AG08396 (cell line): ENCODE measurements at regions not wholly inside any gene's neighbourhood (a gene's known extent, or its start where the extent isn't known, plus 50 kb on each side); places are given as distances from the start of the nearest gene placed in this dataset.

ENCODE experiments used
- DNase-seq: peaks from one replicate; pipeline ENCODE4 v3.0.0; 2012; ENCODE audit warnings: low spot score, mixed read lengths

GRCh38 chr3:41041899-41042298, 157.4 kb upstream of the CTNNB1 start:
- no peak for DNase-seq

GRCh38 chr3:41044523-41044922, 154.8 kb upstream of the CTNNB1 start:
- no peak for DNase-seq

GRCh38 chr3:41045491-41045890, 153.8 kb upstream of the CTNNB1 start:
- no peak for DNase-seq

- no peak for DNase-seq
These were observed 149.2 kb upstream of the CTNNB1 start for GRCh38 chr3:41050144-41050543.

- no peak for DNase-seq
These were observed 146.1 kb upstream of the CTNNB1 start for GRCh38 chr3:41053220-41053619.

- DNase-seq: no peak
These were observed 139.2 kb upstream of the CTNNB1 start for GRCh38 chr3:41060106-41060505.

- DNase-seq: no peak
These were observed 135.2 kb upstream of the CTNNB1 start for GRCh38 chr3:41064070-41064469.

GRCh38 chr3:41064526-41064925, 134.8 kb upstream of the CTNNB1 start:
- no peak for DNase-seq

GRCh38 chr3:41065340-41065739, 134.0 kb upstream of the CTNNB1 start:
- DNase-seq: no peak

GRCh38 chr3:41073190-41073589, 126.1 kb upstream of the CTNNB1 start:
- DNase-seq: no peak

- DNase-seq: no peak
These were observed 123.3 kb upstream of the CTNNB1 start for GRCh38 chr3:41075975-41076374.

GRCh38 chr3:41076399-41076798, 122.9 kb upstream of the CTNNB1 start:
- DNase-seq: no peak

- no peak for DNase-seq
These were observed 119.2 kb upstream of the CTNNB1 start for GRCh38 chr3:41080141-41080540.

GRCh38 chr3:41088882-41089281, 110.4 kb upstream of the CTNNB1 start:
- no peak for DNase-seq

- DNase-seq: no peak
These were observed 109.7 kb upstream of the CTNNB1 start for GRCh38 chr3:41089566-41089965.

GRCh38 chr3:41092844-41093243, 106.5 kb upstream of the CTNNB1 start:
- no peak for DNase-seq

GRCh38 chr3:41093476-41093875, 105.8 kb upstream of the CTNNB1 start:
- no peak for DNase-seq

GRCh38 chr3:41094351-41094750, 105.0 kb upstream of the CTNNB1 start:
- DNase-seq: no peak

GRCh38 chr3:41095702-41096101, 103.6 kb upstream of the CTNNB1 start:
- DNase-seq: no peak

GRCh38 chr3:41097896-41098496, 101.3 kb upstream of the CTNNB1 start:
- no peak for DNase-seq

GRCh38 chr3:41101231-41101630, 98.1 kb upstream of the CTNNB1 start:
- DNase-seq: no peak

- no peak for DNase-seq
These were observed 97.2 kb upstream of the CTNNB1 start for GRCh38 chr3:41102053-41102556.

- DNase-seq: no peak
These were observed 96.6 kb upstream of the CTNNB1 start for GRCh38 chr3:41102750-41103149.

- no peak for DNase-seq
These were observed 96.1 kb upstream of the CTNNB1 start for GRCh38 chr3:41103200-41103599.

- DNase-seq: no peak
These were observed 95.2 kb upstream of the CTNNB1 start for GRCh38 chr3:41104147-41104546.
